ENCODE measurements at regions not wholly inside any gene's neighbourhood (a gene's known extent, or its start where the extent isn't known, plus 50 kb on each side); places are given as distances from the start of the nearest gene placed in this dataset.

GRCh38 chr4:116849620-116850019 lies 235.8 kb downstream of the TRAM1L1 start:
- CTCF ChIA-PET (ENCODE audit: low intra/inter-chr PET ratio, low total read pairs), result no interaction called here
- H3K27me3 ChIP-seq (ENCODE audit: control insufficient read depth in 1 of 2, insufficient read depth in 2 of 2, low read length in 2 of 2), result no peaks in the 10 kb centered on the region
- no peak overlapping the region for H2AFZ ChIP-seq (ENCODE audit: low read length)
- H3K9ac ChIP-seq (ENCODE audit: insufficient read depth, low read depth, low read length), result no peak overlapping the region
- no peak overlapping the region for H3K4me2 ChIP-seq (ENCODE audit: low read depth, low read length)
- FAIRE-seq (no peak), ATAC-seq (no peak), DNase-seq (ENCODE audit: low spot score) (no peak)
- no peaks in the 10 kb centered on the region for H3K4me1 ChIP-seq (ENCODE audit: insufficient read depth, low read length)
- POLR2A ChIA-PET, result no interaction called here
- no peaks in the 10 kb centered on the region for H3K79me2 ChIP-seq (ENCODE audit: insufficient read depth, low read length)
- no peak overlapping the region for H3K27ac ChIP-seq (ENCODE audit: extremely low read length, insufficient read depth, low read length)
- H3K4me3 ChIP-seq (replicated peaks in 1 of 3; ENCODE audit: insufficient read depth in 1 of 3, low read depth in 2 of 3, low read length in 3 of 3), result no peak overlapping the region
- intact Hi-C loops (cut with micrococcal nuclease; ENCODE audit: unreplicated experiment), result no loop called here
- in situ Hi-C loops (cut with HindIII; ENCODE audit: extremely low pct_ligation_motif_present, low pct_unique_long_range_greater_than_20kb), result no loop called here
- BruUV-seq (replicated peaks), result no TSS peak
- H3K36me3 ChIP-seq (replicated peaks in 1 of 2; ENCODE audit: control insufficient read depth in 1 of 2, insufficient read depth in 2 of 2, low read length in 2 of 2), result no peaks in the 10 kb centered on the region
- no peaks in the 10 kb centered on the region for H3K9me3 ChIP-seq (ENCODE audit: low read length)
- TF ChIP-seq CTCF (CRISPR knock-in tag; IDR thresholded peaks at IDR 0.05) (peak; percentile 9; the same call in 1 of the 2 replicates), ZNF256 (CRISPR knock-in tag; conservative IDR thresholded peaks at IDR 0.05) (no peak)
- no peaks in the 10 kb centered on the region for H4K20me1 ChIP-seq (ENCODE audit: insufficient read depth, low read length)

GRCh38 chr4:116847616-116848015 lies 237.8 kb downstream of the TRAM1L1 start:
- Histone ChIP-seq H3K36me3 (replicated peaks in 1 of 2; ENCODE audit: control insufficient read depth in 1 of 2, insufficient read depth in 2 of 2, low read length in 2 of 2) (no peaks in the 10 kb centered on the region), H3K27me3 (ENCODE audit: control insufficient read depth in 1 of 2, insufficient read depth in 2 of 2, low read length in 2 of 2) (no peaks in the 10 kb centered on the region), H3K4me1 (ENCODE audit: insufficient read depth, low read length) (no peaks in the 10 kb centered on the region), H3K9ac (ENCODE audit: insufficient read depth, low read depth, low read length) (no peak overlapping the region), H2AFZ (ENCODE audit: low read length) (no peak overlapping the region), H3K4me2 (ENCODE audit: low read depth, low read length) (no peak overlapping the region), H3K9me3 (ENCODE audit: low read length) (no peaks in the 10 kb centered on the region), H3K27ac (ENCODE audit: extremely low read length, insufficient read depth, low read length) (no peak overlapping the region), H4K20me1 (ENCODE audit: insufficient read depth, low read length) (no peaks in the 10 kb centered on the region), H3K4me3 (replicated peaks in 1 of 3; ENCODE audit: insufficient read depth in 1 of 3, low read depth in 2 of 3, low read length in 3 of 3) (no peak overlapping the region), H3K79me2 (ENCODE audit: insufficient read depth, low read length) (no peaks in the 10 kb centered on the region)
- no peak for FAIRE-seq
- WGBS (ENCODE audit: low lambda C conversion rate), result 2% methylated on average over 2 of the region's 2 CpGs
- intact Hi-C loops (cut with micrococcal nuclease; ENCODE audit: unreplicated experiment), result no loop called here
- ChIA-PET CTCF (ENCODE audit: low intra/inter-chr PET ratio, low total read pairs) (no interaction called here), POLR2A (no interaction called here)
- DNase-seq (ENCODE audit: low spot score), result no peak
- BruUV-seq (replicated peaks), result no TSS peak
- in situ Hi-C loops (cut with HindIII; ENCODE audit: extremely low pct_ligation_motif_present, low pct_unique_long_range_greater_than_20kb), result no loop called here
- no peak for ATAC-seq
- TF ChIP-seq HMG20A (CRISPR knock-in tag; IDR thresholded peaks at IDR 0.05; ENCODE audit: borderline replicate concordance) (no peak), CSRNP2 (CRISPR knock-in tag; conservative IDR thresholded peaks at IDR 0.05; ENCODE audit: low read depth) (no peak), ZNF564 (CRISPR knock-in tag; IDR thresholded peaks at IDR 0.05) (no peak), MXD4 (CRISPR knock-in tag; IDR thresholded peaks at IDR 0.05) (no peak), CEBPG (CRISPR knock-in tag; IDR thresholded peaks at IDR 0.05) (no peak), ZNF383 (CRISPR knock-in tag; IDR thresholded peaks at IDR 0.05; ENCODE audit: borderline replicate concordance) (no peak), SP4 (CRISPR knock-in tag; IDR thresholded peaks at IDR 0.05) (no peak), HMGA1 (CRISPR knock-in tag; conservative IDR thresholded peaks at IDR 0.05) (no peak), ZNF362 (CRISPR knock-in tag; IDR thresholded peaks at IDR 0.05; ENCODE audit: borderline replicate concordance) (no peak), SNAI1 (CRISPR knock-in tag; IDR thresholded peaks at IDR 0.05; ENCODE audit: borderline replicate concordance) (no peak), ZNF800 (CRISPR knock-in tag; IDR thresholded peaks at IDR 0.05) (no peak)

All from HepG2 (cell line).